ENCODE measurements at regions not wholly inside any gene's neighbourhood (a gene's known extent, or its start where the extent isn't known, plus 50 kb on each side); places are given as distances from the start of the nearest gene placed in this dataset.
"Not testable (repeated sequence)": the region's sequence is repeated elsewhere in the genome, so short reads cannot be mapped to it uniquely, and the experiment has no call there.

GRCh38 chr5:92637247-92637646 is 943.8 kb downstream of the NR2F1-AS1 start:
- no peak for DNase-seq (ENCODE audit: low read depth, low spot score)

GRCh38 chr5:92635001-92635461 is 946.0 kb downstream of the NR2F1-AS1 start:
- DNase-seq (ENCODE audit: low read depth, low spot score), result no peak

- no peak for DNase-seq (ENCODE audit: low read depth, low spot score)
These were observed 947.0 kb downstream of the NR2F1-AS1 start for GRCh38 chr5:92633875-92634487.

DNA sequence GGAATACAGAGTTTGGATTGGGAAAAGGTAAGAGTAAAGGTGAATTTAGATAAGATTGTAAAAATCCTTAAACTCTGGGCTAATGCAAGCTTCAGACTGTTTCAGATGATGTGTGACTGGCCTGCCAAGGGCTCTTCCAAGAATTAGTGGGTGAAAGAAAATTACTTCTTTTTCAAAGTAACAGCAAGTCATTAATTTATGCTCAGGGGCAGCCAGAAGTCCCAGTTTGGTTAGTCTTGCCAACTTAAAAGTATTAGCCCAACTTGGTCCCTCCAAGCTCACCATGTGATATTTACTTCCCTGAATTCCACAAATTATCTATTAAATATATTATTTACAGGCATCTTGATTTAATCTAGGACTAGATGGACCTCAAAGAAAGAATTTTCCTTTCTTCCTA is 947.8 kb downstream of the NR2F1-AS1 start:
- no peak for DNase-seq (ENCODE audit: low read depth, low spot score)

- not testable (repeated sequence) for DNase-seq (ENCODE audit: low read depth, low spot score)
These were observed 949.8 kb downstream of the NR2F1-AS1 start for GRCh38 chr5:92631237-92631701.

DNA sequence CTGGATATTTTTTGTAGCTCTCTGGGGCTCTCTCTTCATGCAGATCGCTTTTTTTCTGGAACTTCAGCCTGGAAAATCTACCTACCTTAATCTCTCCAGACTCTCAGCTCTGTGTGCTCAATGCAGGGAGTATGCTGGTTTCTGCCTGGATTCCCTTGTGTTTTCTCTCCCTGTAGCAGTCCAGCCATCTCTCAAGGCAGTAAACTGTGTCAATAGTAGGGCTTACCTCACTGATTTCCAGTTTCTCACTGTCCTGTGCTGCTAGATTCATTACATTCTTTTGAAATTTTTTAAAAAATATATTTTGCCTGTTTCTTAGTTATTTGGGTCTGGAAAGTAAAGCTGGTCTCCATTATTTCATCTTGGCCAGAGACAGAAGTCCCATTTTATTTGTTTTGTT is 951.4 kb downstream of the NR2F1-AS1 start:
- DNase-seq (ENCODE audit: low read depth, low spot score), result no peak

- DNase-seq (ENCODE audit: low read depth, low spot score), result no peak
These were observed 952.0 kb downstream of the NR2F1-AS1 start for GRCh38 chr5:92629000-92629399.

DNA sequence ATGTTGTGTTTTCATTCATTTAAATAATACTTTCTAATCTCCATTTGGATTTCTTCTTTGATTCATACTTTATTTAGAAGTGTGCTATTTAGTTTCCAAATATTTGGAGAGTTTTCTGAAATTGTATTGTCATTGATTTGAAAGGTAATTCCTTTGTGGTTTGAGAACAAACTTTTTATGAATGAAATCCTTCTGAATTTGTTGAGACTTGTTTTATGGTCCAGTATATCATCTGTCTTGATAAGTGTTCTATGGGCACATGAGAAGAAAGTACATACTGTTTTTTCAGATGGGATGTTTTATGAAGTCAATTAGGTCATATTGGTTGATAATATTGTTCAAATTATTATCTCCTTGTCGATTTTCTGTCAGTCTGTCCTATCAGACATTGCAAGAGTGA is 953.8 kb downstream of the NR2F1-AS1 start:
- no peak for DNase-seq (ENCODE audit: low read depth, low spot score)

DNA sequence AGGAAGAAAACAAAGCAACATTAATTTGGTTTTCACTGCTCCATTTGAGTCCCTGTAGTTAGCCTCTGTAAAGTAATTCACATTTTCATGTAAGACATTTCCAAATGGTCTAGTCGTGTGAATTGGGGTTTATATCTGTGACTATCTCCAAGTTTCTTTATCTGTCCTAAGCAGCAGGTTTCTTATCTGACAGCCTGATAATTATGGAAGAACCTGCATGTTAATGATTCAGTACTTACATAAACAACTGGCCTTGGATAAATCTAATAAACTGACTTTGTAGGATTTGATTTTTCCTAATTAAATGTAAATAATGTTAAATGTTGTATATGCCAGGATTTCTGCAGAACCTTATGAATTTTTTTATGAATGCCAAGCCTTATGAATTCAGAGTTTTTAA is 964.9 kb downstream of the NR2F1-AS1 start:
- no peak for DNase-seq (ENCODE audit: low read depth, low spot score)

DNA sequence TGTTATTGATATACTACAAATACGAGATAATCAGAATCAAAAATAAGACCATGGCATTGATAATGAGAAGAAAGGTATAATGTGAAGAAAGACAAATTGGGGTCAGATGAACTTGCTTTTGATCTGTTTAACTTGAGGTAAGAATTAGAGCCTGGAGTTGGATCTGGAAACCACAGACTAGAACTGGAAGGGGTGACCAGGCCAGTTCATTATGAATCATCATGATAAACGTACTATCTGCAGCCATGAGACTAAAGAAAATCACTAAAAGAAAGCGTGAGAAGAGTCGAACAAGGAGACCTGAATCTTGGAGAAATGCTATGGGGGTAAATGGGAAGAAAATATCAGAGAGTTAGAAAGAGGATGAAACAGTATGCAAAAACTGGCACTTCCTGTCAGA is 967.5 kb downstream of the NR2F1-AS1 start:
- DNase-seq (ENCODE audit: low read depth, low spot score), result no peak

DNA sequence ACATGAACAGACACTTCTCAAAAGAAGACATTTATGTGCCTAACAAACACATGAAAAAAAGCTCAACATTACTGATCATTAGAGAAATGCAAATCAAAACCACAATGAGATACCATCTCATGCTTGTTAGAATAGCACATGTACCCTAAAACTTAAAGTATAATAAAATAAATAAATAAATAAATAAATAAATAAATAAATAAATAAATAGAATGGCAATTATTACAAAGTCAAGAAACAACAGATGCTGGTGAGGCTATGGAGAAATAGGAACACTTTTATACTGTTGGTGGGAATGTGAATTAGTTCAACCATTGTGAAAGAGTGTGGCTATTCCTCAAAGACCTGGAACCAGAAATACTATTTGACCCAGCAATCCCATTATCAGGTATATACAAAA is 970.6 kb downstream of the NR2F1-AS1 start:
- not testable (repeated sequence) for DNase-seq (ENCODE audit: low read depth, low spot score)

DNA sequence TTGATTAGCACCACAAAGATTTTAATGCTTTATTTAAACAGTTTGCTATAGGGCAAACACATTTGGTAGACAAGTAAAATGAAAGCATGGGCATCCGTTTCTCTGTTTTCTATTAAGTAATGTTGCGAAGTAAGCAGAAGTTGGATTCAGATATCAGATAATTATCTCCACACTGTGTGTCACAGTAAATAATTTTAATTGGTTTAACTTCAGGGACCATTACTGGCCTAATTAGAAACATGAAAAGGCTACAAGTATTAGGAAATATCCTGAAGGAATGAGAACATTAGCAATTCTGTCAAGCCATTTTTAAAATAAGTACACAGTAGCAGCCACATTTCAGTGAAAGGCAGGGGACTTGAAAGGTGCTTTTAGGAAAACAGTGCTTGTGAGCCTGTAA is 975.4 kb downstream of the NR2F1-AS1 start:
- DNase-seq (ENCODE audit: low read depth, low spot score), result no peak

- no peak for DNase-seq (ENCODE audit: low read depth, low spot score)
These were observed 981.7 kb downstream of the NR2F1-AS1 start for GRCh38 chr5:92599217-92599810.

DNA sequence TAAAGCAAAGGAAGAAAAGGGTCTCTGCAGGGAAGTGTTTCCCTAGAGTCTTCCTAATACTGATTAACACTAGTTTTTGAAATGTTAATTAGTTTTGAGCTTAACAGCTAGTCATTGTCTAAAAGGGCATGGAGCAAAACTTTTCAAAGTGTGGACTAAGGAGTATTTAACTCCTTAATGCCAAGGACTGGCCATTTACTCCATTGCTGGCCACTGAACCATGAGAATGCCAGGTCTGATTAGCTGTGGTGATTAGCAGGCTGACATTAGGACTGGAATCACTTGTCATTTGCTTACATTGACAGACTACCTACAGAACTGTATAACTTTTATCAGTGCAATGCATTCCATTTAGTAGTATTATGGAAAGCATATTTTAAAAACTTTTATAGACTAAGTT is 987.0 kb downstream of the NR2F1-AS1 start:
- no peak for DNase-seq (ENCODE audit: low read depth, low spot score)

GRCh38 chr5:92588876-92589275 is 992.1 kb downstream of the NR2F1-AS1 start:
- DNase-seq (ENCODE audit: low read depth, low spot score), result no peak

DNA sequence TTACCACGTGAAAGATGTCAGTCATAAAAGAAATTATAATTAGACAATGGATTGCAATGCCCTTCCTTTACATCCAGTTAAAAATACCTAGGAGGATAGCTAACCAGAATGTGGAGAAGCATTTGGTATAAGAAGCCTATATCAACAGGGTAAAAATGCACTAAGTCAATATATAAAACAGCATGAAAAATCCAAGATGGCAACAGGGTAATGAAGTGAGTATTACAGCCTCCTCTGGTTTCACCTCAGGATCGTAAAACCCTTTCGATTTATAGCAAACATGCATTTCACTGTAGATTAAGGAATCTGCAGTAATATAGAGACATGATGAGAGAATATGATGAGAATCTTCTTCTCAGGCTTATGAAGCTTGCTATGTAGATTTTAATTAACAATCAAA is 999.3 kb downstream of the NR2F1-AS1 start:
- DNase-seq (ENCODE audit: low read depth, low spot score), result no peak

- no peak for DNase-seq (ENCODE audit: low read depth, low spot score)
These were observed 999.8 kb downstream of the NR2F1-AS1 start for GRCh38 chr5:92581249-92581648.

DNA sequence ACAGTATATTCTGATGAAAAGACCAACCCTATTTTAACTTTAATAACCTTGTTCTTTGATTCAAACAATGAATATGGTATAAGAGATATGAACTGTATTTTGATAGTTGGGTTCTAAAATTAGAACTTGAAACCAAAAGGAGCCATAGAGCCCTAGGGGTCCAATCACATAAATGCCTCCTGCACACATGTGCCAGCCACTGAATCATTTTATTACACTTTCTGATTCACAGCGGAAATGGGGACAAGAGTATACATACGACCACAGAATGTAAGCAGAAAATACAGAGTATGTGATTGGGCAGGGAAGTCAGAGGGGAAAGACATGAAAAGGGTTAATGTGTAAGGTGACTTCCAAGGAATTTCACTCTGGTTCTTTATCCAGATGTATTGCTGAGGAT is 1000.2 kb downstream of the NR2F1-AS1 start:
- no peak for DNase-seq (ENCODE audit: low read depth, low spot score)

DNA sequence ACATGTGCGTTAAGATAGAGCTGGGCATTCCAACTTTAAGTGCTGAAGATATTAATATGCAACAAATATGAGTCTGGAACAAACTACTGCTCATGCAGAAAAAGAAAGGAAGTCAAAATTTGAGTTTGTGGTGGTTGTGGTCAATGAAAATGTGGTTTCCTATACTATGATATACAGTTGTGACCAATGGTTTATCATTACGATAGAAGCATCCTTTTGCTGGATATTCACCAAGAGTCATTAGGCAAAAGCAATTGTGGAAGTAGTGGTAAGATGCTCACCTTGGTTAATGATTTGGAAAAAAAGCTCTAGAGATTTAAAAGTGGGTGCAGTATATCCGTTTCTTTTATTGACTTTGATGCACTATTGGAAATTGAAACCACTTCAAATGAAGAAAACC is 1007.0 kb downstream of the NR2F1-AS1 start:
- no peak for DNase-seq (ENCODE audit: low read depth, low spot score)

DNA sequence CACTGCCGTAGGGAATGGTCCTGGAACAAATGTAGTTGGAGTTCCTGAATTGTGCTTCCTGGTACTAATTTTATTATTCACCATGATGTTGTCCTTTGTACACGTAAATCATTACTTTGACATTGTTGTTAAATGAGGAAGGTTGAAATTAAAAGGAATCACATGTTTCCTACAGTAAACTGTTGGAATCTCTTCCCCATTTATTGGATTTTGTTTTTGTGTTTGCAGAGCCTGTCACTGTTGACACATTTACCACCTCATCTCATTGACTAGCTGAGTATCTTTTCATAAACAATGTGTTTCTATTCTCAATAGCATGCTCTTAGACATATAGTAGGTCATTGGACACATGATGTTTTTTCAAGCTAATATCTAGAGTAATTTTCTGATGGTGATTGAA is 1012.5 kb downstream of the NR2F1-AS1 start:
- no peak for DNase-seq (ENCODE audit: low read depth, low spot score)

GRCh38 chr5:92567831-92568450 is 1013.1 kb downstream of the NR2F1-AS1 start:
- peak; percentile 21 for DNase-seq (ENCODE audit: low read depth, low spot score)

DNA sequence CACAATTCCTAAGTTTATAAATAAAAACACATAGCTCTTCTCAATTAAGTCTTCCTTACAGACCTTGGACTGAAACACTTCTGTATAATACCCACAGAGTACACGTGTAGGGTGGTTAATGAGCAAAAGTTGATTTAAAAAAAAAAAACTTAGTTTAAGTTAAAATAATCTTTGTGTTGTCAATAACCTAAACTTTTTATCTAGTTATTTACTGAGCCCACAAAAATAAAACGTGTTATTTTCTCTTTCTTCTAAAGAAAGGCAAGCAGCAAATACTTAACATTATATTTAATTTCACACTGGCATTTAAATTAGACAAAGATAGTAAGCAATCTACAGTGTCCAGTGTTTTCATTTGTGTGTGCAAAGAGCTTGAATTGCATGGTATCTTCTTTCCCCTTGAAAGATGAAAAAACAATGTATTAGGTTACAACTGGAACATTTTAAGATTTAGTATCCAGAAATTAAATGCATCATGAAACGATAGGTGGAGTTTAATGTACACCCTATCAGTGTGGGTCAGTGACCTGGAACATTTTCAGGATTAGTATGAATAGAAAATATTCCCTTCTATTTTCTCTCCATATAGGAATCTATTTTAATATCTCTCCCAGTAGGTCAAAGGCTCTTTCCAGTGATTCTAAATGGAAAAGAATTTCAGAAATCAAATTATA is 1014.8 kb downstream of the NR2F1-AS1 start:
- no peak for DNase-seq (ENCODE audit: low read depth, low spot score)

- no peak for DNase-seq (ENCODE audit: low read depth, low spot score)
These were observed 1015.3 kb downstream of the NR2F1-AS1 start for GRCh38 chr5:92565673-92566072.

Measured in brain pericyte (primary cell).